NCI-H2029 (cell line): ENCODE measurements at regions not wholly inside any gene's neighbourhood (a gene's known extent, or its start where the extent isn't known, plus 50 kb on each side); places are given as distances from the start of the nearest gene placed in this dataset.
"Not testable (repeated sequence)": the region's sequence is repeated elsewhere in the genome, so short reads cannot be mapped to it uniquely, and the experiment has no call there.

Experiments
- DNase-seq: peaks from one replicate; lab custom pipeline; 2025; lab: John Stamatoyannopoulos, UW

GRCh38 chr1:199220031-199220430 lies 581.2 kb downstream of the PTPRC start:
- DNase-seq, result no peak

GRCh38 chr1:199221371-199222150 lies 582.7 kb downstream of the PTPRC start:
- no peak for DNase-seq

GRCh38 chr1:199223936-199224335 lies 585.1 kb downstream of the PTPRC start:
- no peak for DNase-seq

- no peak for DNase-seq
Measured at GRCh38 chr1:199226163-199226562, 587.3 kb downstream of the PTPRC start.

GRCh38 chr1:199242147-199242546 lies 603.3 kb downstream of the PTPRC start:
- DNase-seq, result no peak

- DNase-seq, result no peak
Measured at GRCh38 chr1:199242601-199243000, 603.8 kb downstream of the PTPRC start.

- no peak for DNase-seq
Measured at GRCh38 chr1:199243423-199244061, 604.7 kb downstream of the PTPRC start.

- DNase-seq, result no peak
Measured at GRCh38 chr1:199245946-199246345, 607.1 kb downstream of the PTPRC start.

GRCh38 chr1:199246716-199247115 lies 607.9 kb downstream of the PTPRC start:
- DNase-seq, result no peak

GRCh38 chr1:199247891-199248290 lies 609.1 kb downstream of the PTPRC start:
- no peak for DNase-seq

GRCh38 chr1:199254040-199254439 lies 615.2 kb downstream of the PTPRC start:
- not testable (repeated sequence) for DNase-seq

GRCh38 chr1:199261328-199261727 lies 622.5 kb downstream of the PTPRC start:
- no peak for DNase-seq

GRCh38 chr1:199264283-199264682 lies 625.4 kb downstream of the PTPRC start:
- no peak for DNase-seq

- no peak for DNase-seq
Measured at GRCh38 chr1:199264911-199265310, 626.1 kb downstream of the PTPRC start.

GRCh38 chr1:199265319-199265718 lies 626.5 kb downstream of the PTPRC start:
- no peak for DNase-seq

- DNase-seq, result no peak
Measured at GRCh38 chr1:199269241-199269640, 630.4 kb downstream of the PTPRC start.

- no peak for DNase-seq
Measured at GRCh38 chr1:199272139-199272544, 633.3 kb downstream of the PTPRC start.

GRCh38 chr1:199272628-199273086 lies 633.8 kb downstream of the PTPRC start:
- no peak for DNase-seq

GRCh38 chr1:199273837-199274379 lies 635.1 kb downstream of the PTPRC start:
- no peak for DNase-seq

GRCh38 chr1:199279067-199279466 lies 640.2 kb downstream of the PTPRC start:
- DNase-seq, result no peak

- DNase-seq, result no peak
Measured at GRCh38 chr1:199279872-199280645, 641.2 kb downstream of the PTPRC start.

- no peak for DNase-seq
Measured at GRCh38 chr1:199282751-199283305, 644.0 kb downstream of the PTPRC start.
